Medulla oblongata (tissue), 1 donor: ENCODE measurements at regions not wholly inside any gene's neighbourhood (a gene's known extent, or its start where the extent isn't known, plus 50 kb on each side); places are given as distances from the start of the nearest gene placed in this dataset.
"Not testable (repeated sequence)": the region's sequence is repeated elsewhere in the genome, so short reads cannot be mapped to it uniquely, and the experiment has no call there.

Experiments
- DNase-seq: peaks from one replicate; pipeline ENCODE4 v3.0.0-alpha.2; 2015; ENCODE audit errors: extremely low spot score

DNA sequence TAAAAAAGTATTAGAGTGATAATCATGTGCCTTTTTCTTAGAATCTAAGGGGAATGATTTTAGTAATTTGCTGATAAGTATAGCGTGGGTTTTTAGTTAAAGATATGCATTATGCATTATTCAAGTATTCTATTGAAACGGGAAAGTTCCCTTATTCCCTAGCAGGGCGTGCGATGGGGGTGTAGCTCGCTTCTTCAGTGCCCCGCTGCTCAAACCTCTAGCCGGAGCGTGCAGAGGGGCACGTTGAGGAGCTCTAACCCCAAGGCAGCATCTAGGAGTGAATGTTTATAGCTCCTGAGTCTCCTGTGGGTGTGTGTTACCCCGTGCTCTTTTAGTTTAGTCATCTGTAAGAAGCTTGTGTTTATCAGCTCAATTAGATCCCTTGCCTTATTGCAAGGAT, 1339.5 kb upstream of the MAP3K7 start:
- no peak for DNase-seq

DNA sequence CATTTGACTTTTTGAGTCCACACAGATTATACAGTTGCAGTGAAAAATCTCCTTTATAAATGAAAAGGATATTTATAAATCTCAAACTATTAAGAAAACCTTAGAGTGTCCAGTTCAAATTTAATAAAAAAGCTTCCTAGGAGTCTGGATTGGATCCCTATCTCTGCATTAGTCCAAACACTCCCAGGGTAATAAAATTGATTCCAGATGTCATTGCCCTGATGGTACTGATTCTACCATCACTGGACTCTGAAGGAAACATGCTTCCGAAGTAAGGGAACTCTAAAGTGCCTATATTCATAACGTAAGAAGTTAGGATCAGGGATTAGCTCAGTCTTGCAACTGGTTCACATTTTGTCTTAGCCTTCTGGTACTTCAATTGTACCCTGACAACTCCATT, 1325.1 kb upstream of the MAP3K7 start:
- DNase-seq, result no peak

DNA sequence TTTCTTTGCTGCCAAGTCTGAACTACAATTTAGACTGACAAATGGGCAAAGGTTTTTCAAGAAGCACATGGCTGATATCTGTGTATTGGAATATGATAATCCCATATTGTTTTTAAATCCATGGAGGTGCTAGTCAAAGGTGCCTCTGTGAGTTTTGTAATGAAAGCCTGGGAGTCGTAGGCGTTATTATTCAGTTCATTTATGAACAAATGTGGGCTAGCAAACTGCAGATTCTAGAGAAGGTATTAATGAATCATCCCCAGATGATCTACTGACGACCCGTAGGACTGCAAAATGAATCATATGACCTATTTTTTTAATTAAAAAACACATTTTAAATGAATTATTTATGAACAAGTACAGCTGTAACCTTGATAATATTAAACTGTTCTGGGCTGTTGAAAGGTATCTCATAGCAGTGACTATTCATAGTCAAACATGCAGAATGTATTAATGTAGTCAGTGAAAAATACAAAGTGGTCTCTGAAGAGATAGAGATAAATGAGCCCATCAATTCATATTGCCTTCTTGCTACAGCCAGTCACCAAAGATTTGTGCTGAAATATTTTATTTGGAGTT, 1317.8 kb upstream of the MAP3K7 start:
- no peak for DNase-seq

DNA sequence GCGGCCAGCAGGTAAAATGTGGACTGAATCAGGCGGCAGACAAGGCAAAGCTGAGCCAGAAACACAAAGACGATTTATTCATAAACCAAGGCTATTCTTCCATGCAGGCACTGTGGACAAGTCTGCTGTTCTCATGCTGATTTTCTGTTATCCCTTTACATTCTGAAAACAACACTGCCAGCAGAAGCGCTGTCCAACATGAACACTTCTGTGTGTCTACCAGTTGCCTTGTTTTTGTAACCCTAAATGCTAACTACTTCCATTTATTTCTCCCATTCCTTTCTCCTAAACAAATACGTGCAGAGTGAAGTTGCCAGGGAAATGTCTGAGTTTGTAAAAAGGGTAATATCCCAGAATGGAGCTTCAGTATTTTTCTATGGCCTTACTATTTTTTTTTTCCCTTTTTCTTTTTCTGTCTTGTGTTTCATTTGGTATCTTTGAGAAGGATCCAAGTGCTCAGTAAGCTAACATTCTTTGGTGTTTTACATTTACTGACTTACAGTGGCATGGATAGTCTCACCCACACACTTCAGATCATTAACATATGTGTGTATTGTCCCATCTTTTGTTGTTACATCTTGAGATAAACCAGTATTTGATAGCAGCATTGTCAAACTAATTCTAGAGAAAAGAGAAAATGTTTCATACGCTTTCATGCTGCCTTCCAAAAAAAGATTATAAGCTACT, 1308.9 kb upstream of the MAP3K7 start:
- peak; percentile 9 for DNase-seq

DNA sequence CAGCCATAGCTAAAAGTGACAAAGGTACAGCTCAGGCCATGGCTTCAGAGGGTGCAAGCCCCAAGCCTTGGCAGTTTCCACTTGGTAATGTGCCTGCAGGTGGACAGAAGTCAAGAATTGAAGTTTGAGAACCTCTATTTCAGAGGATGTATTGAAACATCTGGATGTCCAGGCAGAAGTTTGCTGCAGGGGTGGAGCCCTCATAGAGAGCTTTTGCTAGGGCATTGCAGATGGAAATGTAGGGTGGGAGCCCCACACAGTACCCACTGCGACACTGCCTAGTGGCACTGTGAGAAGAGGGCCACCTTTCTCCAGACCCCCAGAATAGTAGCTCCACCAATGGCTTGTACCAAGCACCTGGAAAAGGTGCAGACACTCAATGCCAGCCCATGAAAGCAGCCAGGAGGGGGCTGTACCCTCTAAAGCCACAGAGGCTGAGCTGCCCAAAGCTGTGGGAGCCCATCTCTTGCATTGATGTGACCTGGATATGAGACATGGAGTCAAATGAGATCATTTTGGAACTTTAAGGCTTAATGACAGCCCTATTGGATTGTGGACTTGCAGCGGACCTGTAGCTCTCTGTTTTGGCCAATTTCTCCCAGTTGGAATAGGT, 1299.4 kb upstream of the MAP3K7 start:
- DNase-seq, result no peak

DNA sequence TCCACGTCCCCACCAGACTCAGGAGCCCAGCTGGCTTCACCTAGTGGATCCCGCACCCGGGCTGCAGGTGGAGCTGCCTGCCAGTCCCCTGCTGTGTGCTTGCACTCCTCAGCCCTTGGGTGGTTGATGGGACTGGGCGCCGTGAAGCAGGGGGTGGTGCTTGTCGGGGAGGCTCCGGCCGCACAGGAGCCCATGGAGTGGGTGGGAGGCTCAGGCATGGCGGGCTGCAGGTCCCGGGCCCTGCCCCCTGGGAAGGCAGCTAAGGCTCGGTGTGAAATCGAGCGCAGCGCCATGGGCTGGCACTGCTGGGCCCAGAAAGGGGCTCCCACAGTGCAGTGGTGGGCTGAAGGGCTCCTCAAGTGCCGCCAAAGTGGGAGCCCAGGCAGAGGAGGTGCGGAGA, 1294.9 kb upstream of the MAP3K7 start:
- not testable (repeated sequence) for DNase-seq

DNA sequence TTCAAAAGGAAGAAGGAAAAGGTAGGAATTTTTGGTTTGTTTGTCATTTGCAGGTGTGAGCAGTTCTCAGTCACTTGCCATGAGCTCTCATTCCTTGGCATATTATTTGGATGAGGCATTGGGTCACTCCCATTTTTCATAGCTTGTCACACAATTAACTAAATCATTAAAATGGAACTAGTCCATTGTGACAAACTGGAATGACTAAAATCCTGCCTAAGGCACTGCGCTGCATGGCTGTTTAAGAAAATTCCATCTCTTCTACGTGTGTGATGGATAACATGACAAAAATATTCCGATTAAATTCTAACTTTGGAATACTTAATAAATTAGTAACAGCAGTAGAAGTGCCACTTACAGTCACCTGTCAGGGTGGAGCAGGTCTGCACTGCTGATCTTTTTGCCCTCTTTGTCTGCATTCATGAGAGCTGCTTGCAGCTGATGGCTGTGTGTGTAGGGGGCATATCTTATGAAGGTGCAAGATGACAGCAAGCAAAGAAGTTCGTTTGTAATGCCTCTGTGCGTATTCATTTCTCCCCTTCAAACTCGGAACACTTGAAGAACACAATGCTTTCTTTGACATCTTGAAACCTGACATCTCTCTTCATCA, 1292.6 kb upstream of the MAP3K7 start:
- no peak for DNase-seq

DNA sequence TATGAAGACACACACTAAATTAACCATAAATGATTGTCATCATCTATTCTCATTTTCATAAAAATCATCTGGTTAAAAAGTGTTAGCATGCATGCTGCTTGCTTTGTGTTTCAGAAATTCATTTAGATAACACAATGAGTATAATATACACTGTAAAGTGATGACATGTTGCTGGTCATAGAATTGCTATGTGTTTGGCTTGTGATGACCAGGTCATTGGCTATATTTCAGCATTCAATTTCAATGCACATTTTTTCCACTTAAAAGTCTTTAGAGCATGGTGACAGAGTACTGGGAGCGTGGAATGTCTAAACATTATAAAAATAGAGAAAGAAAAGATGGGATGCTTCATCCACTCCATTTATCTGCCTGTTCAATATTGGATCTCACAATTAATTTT, 1291.1 kb upstream of the MAP3K7 start:
- DNase-seq, result no peak

DNA sequence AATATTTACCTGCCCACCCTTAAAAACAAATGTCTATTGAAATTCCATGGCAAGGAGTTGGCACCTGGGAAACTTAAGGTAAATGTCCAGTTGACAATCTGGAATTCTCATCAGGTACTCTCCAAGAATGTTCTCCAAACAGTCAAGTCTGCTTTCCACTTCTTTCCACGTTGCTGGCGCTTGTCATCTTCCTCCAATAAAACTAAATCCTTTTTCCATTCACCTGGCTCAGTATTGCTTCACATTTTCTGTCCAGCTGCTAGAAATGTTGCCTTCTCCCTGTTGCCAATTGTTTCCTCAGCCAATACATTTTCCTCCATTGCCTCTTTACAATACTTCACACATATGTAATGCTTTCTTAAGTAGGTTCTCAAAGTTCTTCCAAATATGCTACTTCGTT, 1288.1 kb upstream of the MAP3K7 start:
- no peak for DNase-seq

DNA sequence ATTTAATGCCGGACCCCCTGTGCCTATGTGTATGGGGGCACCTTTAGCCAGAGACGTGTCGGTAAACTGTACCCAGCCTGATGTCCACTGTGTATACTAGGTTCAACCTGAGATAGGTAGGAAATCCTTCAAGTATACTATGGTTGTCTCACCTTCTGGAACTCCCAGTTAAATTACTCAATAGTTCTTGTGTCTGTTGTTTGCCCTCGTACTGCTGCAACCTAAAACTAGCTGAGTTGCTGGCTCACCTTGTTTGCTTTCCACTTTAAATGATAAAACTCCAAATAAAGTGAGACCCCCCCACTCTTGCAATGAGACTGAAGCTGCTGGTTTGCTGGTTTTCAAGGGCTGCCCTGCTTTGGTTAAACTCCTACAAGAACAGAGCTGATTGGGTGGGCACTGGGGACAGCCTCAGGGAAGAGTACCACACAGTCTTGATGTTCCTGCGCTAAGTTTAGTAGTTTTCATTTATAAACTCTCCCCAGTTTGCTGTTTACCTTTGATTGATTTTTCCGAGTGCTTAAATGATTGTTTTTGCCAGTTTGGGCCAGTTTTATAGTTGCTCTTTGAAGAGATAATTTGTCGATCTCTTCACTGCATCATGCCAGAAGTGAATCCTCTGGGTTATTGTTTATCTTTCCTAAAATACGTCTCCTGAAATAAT, 1281.8 kb upstream of the MAP3K7 start:
- no peak for DNase-seq

DNA sequence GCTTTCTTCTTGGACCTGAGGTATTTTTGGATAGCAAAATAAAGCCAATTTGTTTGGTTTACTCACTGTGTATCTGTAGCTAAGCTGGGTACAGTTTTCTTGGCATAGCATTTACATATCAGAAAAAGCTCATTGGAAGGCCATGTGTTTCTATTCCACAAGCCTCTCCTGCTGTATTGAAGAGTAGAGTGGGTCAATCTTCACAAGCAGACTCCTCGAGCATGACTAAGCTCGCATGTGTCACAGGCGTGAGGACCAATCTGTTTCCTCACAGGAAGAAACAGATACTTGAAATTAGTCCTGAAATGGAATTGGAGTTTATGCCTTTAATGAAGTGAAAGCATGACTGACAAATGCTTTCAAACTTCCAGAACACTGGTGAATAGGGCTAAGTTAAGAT, 1279.0 kb upstream of the MAP3K7 start:
- no peak for DNase-seq

DNA sequence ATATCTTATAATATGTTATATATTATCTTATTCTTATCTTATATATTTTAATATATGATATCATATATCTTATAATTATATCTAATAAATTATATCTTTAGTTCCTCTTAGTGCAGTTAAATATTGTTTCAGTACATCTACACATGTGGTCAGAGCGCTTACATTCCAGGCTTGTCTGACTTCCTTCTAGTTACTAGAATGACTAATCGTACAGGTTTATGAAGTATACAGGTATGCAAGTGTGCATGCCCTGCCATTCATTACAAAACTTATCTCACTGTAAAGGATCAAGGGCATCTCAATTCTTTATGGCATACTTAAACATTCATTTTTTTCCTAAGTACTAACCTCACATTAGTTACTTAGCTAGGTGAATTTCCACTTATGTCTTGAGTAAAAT, 1278.0 kb upstream of the MAP3K7 start:
- DNase-seq, result no peak

DNA sequence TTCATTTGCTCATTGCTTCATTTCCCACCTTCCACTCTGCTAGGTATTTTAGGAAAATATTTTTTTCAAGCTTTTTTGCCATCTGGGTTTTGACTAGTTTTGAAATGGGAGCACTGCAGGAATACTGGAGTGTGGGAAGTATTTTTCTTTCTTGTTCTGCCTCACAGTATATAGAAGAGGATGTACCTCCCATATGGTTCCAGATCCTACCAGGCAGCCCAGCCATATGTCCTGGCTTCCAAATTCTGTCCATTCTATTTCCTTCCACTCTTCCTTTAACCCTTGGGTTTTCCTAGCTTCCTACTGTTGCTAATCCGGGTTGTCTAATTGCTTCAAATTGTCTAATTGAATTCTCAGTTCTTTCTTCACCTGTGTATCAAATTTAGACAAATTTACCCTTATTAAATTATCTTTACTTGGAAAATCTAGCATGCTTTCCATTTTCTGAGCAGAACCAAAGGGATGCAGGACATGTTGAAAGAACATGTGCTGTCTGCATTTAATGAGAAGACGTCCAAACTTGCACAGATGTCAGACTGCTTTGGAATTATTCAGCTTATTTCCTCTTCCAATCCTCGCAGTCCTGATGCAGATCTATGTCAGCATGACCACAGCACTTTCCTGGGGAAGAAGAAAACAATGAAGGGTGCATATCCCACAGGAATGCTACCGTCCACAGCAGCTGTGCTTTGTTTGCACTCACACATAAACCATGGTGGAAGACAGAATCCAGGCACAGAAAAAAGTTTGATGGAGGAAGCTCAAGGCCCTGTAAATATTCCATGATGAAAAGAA, 1273.9 kb upstream of the MAP3K7 start:
- no peak for DNase-seq

DNA sequence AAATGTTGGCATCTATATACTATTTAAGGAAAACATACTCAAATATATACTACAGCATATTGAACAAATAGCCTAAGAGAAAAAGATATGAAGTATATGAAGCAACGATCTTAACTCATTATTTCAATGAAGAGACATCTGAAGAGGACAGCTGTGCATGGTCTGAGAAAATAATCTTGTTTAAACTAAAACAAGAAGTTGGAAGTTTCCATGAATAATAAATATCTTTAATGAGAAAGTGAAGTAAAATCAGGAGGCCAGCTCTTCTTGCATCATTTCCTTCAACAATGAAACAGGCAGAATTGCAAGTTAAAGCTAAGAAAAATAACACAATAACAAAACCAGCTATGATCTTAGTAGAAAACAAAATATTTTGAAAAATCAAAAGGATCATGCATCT, 1265.4 kb upstream of the MAP3K7 start:
- DNase-seq, result no peak

DNA sequence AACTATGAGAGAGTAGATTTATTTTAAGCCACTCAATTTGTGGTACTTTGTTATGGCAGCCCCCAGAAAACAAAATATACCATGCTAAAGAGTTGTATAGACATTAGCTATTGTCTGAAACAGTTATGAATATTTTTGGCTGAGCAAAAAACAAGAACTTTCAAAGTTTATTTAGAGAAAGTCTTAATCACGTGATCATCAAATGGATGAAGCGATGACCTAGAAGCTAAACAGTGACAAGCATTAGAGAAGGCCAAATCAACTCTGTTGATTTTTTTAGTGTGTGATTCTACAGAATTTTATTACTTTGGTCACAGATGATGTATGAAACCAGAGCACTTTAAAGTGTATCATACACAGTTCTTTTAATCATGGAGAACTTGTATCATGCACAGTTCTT, 1247.9 kb upstream of the MAP3K7 start:
- no peak for DNase-seq

DNA sequence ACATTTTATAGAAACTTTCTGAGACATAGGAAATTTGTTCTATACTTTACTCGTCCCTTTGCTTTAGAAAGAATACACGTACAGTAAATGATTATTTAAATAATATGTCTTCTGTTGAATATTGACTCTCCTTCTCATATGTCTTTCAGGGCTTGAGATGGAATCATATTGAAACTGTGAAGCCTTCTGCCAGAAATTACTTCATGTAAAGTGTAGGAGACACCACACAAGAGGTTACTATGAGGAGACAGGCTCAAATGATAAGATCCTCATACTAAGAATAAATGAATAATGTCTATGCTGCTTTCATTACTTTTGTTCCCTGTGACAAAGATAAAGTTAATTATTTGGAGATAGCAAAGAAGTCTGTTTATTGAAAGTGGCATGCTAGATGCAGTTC, 1240.3 kb upstream of the MAP3K7 start:
- DNase-seq, result no peak

DNA sequence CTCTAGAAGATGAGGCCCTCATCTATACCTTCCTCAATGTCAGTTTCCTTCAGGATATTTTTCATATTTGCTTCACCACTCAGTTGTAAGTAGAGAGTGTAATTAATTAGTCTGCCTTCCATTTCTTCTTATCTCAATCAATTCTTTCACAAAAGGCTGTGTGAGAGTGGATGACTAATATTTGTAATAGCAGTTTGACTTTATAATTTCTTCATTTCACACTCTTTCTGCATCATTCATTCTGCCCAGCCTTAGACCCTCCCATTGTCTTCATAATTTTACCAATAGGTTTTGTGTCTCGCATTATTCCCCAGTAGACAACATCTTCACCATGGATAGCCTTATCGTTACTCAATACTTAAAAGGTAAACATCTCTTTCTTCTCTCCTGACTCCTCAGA, 1239.3 kb upstream of the MAP3K7 start:
- no peak for DNase-seq

DNA sequence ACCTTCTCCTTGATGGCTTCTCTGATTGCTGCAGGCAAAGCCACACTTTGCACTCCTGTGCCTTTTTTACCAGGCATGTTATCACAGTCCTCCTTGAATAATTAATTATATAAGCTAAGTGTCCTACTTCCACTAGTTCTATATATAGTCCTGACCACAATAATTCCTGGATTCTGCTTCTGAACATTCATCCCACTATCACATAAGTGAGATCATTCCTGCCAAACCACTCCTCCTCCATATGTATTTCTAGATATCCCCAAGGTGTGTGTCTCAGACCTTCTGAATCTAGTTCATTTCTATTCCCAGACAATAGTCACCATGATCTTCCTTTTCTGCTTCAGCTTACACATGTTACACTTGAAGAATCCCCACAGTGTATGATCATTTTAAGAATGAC, 1237.5 kb upstream of the MAP3K7 start:
- DNase-seq, result no peak

DNA sequence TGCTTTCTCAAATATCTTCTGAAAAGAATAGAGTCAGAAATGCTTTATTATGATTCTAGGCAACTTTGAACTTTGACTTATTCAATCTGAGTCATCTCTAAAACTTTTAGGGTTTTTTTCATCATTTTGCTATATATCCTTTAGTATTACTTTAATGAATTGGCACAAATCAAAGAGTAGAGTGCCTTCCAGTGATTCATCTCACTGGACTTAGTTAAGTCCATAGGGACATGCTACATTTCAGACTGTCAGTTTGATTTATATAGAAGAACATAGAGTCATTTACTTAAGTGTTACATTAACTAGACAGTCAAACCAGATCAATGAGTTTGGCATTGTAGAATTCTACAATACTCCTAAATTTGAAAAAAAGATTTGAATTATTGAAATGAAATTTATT, 1235.7 kb upstream of the MAP3K7 start:
- DNase-seq, result no peak

DNA sequence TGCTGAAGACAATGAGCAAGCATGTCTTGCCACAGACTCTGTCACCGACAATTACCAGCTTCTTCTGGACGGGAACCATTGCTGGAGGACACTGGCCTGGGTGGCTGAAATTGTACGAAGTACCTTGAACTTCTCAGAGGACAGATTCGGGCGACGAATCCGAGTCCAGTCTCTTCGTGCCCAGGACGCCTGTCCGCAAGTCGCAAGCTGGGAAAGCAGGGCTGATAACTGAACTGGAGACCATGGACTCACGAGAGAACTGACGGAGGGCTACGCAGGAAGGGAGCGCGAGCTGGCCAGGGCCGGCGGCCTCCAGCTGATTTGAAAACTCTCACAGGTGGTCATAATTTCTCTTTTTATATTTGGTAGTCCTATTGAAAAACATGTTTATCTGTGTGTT, 1229.5 kb upstream of the MAP3K7 start:
- no peak for DNase-seq

DNA sequence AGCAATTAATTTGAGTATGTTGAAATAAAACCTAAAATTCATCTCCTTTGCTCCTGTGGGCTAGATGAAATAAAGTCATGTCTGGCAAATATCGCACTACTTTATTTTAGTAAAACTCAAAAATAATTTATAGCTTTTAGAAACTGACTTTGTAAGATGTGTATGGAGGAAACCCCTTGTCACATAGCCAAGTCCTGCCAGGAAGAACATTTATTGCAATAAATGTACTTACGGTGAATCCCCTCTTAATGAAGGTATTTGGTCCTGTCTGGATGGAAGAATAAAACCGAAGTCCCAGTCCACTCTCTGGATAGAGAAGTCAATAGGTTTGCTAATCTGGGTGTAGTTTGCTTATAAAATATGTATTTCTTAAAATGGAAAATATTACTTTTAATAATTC, 1226.8 kb upstream of the MAP3K7 start:
- no peak for DNase-seq
